ENCODE measurements at regions not wholly inside any gene's neighbourhood (a gene's known extent, or its start where the extent isn't known, plus 50 kb on each side); places are given as distances from the start of the nearest gene placed in this dataset.
"Not testable (repeated sequence)": the region's sequence is repeated elsewhere in the genome, so short reads cannot be mapped to it uniquely, and the experiment has no call there.

DNA sequence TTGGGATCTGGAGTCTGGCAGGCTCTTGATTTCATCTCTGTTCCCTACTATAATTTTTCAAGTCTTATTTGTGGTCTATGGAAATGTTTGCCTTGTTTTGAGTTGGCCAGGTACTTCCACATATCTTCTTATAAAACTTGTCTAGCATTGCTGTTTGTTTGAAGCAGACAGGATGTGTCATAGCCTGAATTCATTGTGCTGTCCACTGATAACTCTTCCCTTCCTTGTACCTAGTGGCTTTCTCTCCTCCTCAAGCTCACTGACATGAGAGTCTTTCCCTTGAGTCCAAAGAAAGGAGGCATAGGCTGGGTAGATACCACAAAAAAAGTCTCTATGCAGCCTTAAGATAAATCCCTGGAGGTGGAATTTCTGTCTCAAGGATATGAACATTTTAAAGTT is 59.2 kb upstream of the FAM241A start:
- Histone ChIP-seq H3K4me2 (no peak overlapping the region), H3K4me3 (IDR thresholded peaks at IDR 0.05; ENCODE audit: insufficient read depth, low read depth, low read length) (no peak overlapping the region), H4K20me1 (ENCODE audit: insufficient read depth) (no peaks in the 10 kb centered on the region), H3K4me1 (ENCODE audit: low read depth, poor library complexity, severe bottlenecking) (no peaks in the 10 kb centered on the region), H2AFZ (ENCODE audit: low read depth) (no peak overlapping the region), H3K27me3 (ENCODE audit: insufficient read depth, low read depth) (no peaks in the 10 kb centered on the region), H3K27ac (no peak overlapping the region), H3K9ac (no peak overlapping the region), H3K36me3 (ENCODE audit: insufficient read depth) (no peaks in the 10 kb centered on the region), H3K79me2 (ENCODE audit: insufficient read depth, low read depth) (no peaks in the 10 kb centered on the region)
- TF ChIP-seq, protein P1, sequence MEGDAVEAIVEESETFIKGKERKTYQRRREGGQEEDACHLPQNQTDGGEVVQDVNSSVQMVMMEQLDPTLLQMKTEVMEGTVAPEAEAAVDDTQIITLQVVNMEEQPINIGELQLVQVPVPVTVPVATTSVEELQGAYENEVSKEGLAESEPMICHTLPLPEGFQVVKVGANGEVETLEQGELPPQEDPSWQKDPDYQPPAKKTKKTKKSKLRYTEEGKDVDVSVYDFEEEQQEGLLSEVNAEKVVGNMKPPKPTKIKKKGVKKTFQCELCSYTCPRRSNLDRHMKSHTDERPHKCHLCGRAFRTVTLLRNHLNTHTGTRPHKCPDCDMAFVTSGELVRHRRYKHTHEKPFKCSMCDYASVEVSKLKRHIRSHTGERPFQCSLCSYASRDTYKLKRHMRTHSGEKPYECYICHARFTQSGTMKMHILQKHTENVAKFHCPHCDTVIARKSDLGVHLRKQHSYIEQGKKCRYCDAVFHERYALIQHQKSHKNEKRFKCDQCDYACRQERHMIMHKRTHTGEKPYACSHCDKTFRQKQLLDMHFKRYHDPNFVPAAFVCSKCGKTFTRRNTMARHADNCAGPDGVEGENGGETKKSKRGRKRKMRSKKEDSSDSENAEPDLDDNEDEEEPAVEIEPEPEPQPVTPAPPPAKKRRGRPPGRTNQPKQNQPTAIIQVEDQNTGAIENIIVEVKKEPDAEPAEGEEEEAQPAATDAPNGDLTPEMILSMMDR (conservative IDR thresholded peaks at IDR 0.05; ENCODE audit: low read depth, low read length) = no peak

DNA sequence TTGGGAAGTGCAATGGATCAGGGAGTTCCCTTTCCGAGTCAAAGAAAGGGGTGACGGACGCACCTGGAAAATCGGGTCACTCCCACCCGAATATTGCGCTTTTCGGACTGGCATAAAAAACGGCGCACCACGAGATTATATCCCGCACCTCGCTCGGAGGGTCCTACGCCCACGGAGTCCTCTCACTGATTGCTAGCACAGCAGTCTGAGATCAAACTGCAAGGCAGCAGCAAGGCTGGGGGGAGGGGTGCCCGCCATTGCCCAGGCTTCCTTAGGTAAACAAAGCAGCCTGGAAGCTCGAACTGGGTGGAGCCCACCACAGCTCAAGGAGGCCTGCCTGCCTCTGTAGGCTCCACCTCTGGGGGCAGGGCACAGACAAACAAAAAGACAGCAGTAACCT is 58.6 kb upstream of the FAM241A start:
- H3K4me1 ChIP-seq (ENCODE audit: low read depth, poor library complexity, severe bottlenecking); H3K36me3 ChIP-seq (ENCODE audit: insufficient read depth); H4K20me1 ChIP-seq (ENCODE audit: insufficient read depth); H2AFZ ChIP-seq (ENCODE audit: low read depth); H3K27ac ChIP-seq; H3K4me2 ChIP-seq; H3K4me3 ChIP-seq (IDR thresholded peaks at IDR 0.05; ENCODE audit: insufficient read depth, low read depth, low read length); H3K9ac ChIP-seq; H3K27me3 ChIP-seq (ENCODE audit: insufficient read depth, low read depth); H3K79me2 ChIP-seq (ENCODE audit: insufficient read depth, low read depth): not testable (repeated sequence)

DNA sequence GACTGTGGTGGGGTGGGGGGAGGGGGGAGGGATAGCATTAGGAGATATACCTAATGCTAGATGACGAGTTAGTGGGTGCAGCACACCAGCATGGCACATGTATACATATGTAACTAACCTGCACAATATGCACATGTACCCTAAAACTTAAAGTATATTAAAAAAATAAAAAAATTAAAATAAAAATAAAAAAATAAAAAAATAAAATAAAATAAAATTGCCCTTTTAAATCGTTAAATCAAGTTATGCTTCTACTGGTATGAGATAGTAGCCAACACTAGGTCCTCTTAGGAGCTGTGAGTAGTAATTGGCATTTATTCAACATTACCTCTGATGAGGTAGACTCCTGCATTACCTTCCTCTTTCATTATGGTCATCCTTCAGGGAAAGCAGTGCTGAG is 52.9 kb upstream of the FAM241A start:
- H4K20me1 ChIP-seq (ENCODE audit: insufficient read depth); H3K9ac ChIP-seq; H3K4me1 ChIP-seq (ENCODE audit: low read depth, poor library complexity, severe bottlenecking); H3K36me3 ChIP-seq (ENCODE audit: insufficient read depth); H3K79me2 ChIP-seq (ENCODE audit: insufficient read depth, low read depth); H3K27ac ChIP-seq; H3K27me3 ChIP-seq (ENCODE audit: insufficient read depth, low read depth); H3K4me2 ChIP-seq; H3K4me3 ChIP-seq (IDR thresholded peaks at IDR 0.05; ENCODE audit: insufficient read depth, low read depth, low read length); H2AFZ ChIP-seq (ENCODE audit: low read depth): not testable (repeated sequence)

DNA sequence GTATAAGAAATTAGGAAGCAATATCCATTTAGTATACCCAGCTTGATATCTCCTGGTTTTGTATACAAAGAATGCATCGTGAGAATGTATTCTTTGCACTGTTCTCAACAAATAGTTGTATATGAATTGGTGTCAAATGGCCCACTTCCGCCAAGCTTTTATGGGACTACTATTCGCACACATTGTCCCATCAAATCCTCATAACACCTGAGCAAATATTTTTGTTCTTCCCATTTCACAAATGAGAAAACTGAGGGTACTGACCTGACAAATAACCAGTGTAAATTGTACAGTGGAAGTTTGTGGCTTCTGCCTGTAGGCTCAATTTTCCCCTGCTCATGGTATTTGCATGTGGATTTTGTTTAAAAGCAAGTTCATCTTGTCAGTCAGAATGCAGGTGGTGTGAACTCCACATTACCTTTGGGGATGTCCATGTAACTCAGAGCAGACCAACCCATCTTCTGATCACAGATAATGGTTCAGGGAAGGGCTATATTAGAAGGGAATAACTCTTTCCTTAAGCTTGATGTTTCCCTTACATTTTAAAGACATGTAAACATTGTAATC is 51.5 kb upstream of the FAM241A start:
- no peaks in the 10 kb centered on the region for H4K20me1 ChIP-seq (ENCODE audit: insufficient read depth)
- TF ChIP-seq, protein P1 (conservative IDR thresholded peaks at IDR 0.05; ENCODE audit: low read depth, low read length) = no peak
- H3K4me2 ChIP-seq = no peak overlapping the region
- H3K36me3 ChIP-seq (ENCODE audit: insufficient read depth) = no peaks in the 10 kb centered on the region
- no peaks in the 10 kb centered on the region for H3K27me3 ChIP-seq (ENCODE audit: insufficient read depth, low read depth)
- no peak overlapping the region for H2AFZ ChIP-seq (ENCODE audit: low read depth)
- no peak overlapping the region for H3K4me3 ChIP-seq (IDR thresholded peaks at IDR 0.05; ENCODE audit: insufficient read depth, low read depth, low read length)
- no peaks in the 10 kb centered on the region for H3K4me1 ChIP-seq (ENCODE audit: low read depth, poor library complexity, severe bottlenecking)
- H3K79me2 ChIP-seq (ENCODE audit: insufficient read depth, low read depth) = no peaks in the 10 kb centered on the region
- no peak overlapping the region for H3K27ac ChIP-seq
- no peak overlapping the region for H3K9ac ChIP-seq

DNA sequence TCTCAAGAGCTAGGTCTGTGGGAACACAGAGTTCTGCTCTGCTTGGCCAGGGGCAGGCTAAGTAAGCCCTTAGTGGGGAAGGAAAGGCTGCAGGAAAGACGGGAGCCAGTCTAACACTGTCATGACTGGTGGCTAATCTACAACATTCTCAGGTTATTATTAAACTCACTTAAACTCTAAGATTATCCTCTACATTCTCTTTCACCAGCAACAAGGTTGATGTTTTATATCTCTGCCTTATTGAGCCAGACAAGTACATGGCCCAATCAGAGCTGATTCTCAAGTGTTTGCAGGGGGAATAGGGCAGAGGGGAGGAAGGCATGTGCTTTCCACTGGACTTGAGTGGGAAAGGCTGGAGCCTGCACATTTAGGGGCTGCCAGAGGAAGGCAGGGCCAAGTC is 50.9 kb upstream of the FAM241A start:
- Histone ChIP-seq H3K4me1 (ENCODE audit: low read depth, poor library complexity, severe bottlenecking) (no peaks in the 10 kb centered on the region), H3K4me2 (no peak overlapping the region), H3K4me3 (IDR thresholded peaks at IDR 0.05; ENCODE audit: insufficient read depth, low read depth, low read length) (no peak overlapping the region), H4K20me1 (ENCODE audit: insufficient read depth) (no peaks in the 10 kb centered on the region), H3K79me2 (ENCODE audit: insufficient read depth, low read depth) (no peaks in the 10 kb centered on the region), H3K27ac (no peak overlapping the region), H3K36me3 (ENCODE audit: insufficient read depth) (no peaks in the 10 kb centered on the region), H3K9ac (no peak overlapping the region), H2AFZ (ENCODE audit: low read depth) (no peak overlapping the region), H3K27me3 (ENCODE audit: insufficient read depth, low read depth) (no peaks in the 10 kb centered on the region)
- TF ChIP-seq, protein P1 (conservative IDR thresholded peaks at IDR 0.05; ENCODE audit: low read depth, low read length) = no peak
